CD4-positive, alpha-beta memory T cell (primary cell): ENCODE measurements at regions not wholly inside any gene's neighbourhood (a gene's known extent, or its start where the extent isn't known, plus 50 kb on each side); places are given as distances from the start of the nearest gene placed in this dataset.
"Not testable (repeated sequence)": the region's sequence is repeated elsewhere in the genome, so short reads cannot be mapped to it uniquely, and the experiment has no call there.

Experiments used
- CTCF ChIA-PET: fragments of 350-600 bp; sonication (Branson Sonifier 250); formaldehyde crosslinking; loops from one replicate; lab custom pipeline; 2021; ENCODE audit warnings: inconsistent platforms; ENCODE audit not compliant: partially characterized antibody; lab: Charles Lee
- POLR2A ChIA-PET: fragments of 350-600 bp; sonication (Branson Sonifier 250); formaldehyde crosslinking; loops from one replicate; lab custom pipeline; 2021; ENCODE audit not compliant: partially characterized antibody; lab: Charles Lee
- DNase-seq, 5 donors: peaks; one replicate each; pipeline versions ENCODE4 v3.0.0 to v3.0.0-alpha.2; 2020 to 2022; ENCODE audit warnings: mixed read lengths in 1 of 5
- H3K27ac ChIP-seq: one replicate; pipeline ENCODE4 v1.7.0; 2013; ENCODE audit warnings: low read depth, low read length
- H3K27me3 ChIP-seq: 2 replicates; pipeline ENCODE4 v1.7.0; 2013; ENCODE audit warnings: mild to moderate bottlenecking, low read length, moderate library complexity; ENCODE audit not compliant: insufficient read depth
- H3K36me3 ChIP-seq: 2 replicates; pipeline ENCODE4 v1.7.0; 2013; ENCODE audit warnings: mild to moderate bottlenecking, low read length, moderate library complexity; ENCODE audit not compliant: insufficient read depth
- H3K4me1 ChIP-seq: 2 replicates; pipeline ENCODE4 v1.7.0; 2013; ENCODE audit warnings: mild to moderate bottlenecking, low read length, moderate library complexity; ENCODE audit not compliant: insufficient read depth
- H3K4me3 ChIP-seq, 2 donors: one replicate each; pipeline ENCODE4 v1.7.0; 2013; ENCODE audit warnings: low read length in 2 of 2, mild to moderate bottlenecking in 1 of 2
- H3K9me3 ChIP-seq, 2 donors: one replicate each; pipeline ENCODE4 v1.7.0; 2013; ENCODE audit warnings: low read length in 2 of 2, control low read depth in 1 of 2; ENCODE audit not compliant: control insufficient read depth in 1 of 2
- H3K27ac Mint-ChIP-seq, 7 donors: one replicate each; pipeline ENCODE4 v1.8.0; 2020 to 2021; ENCODE audit warnings: mixed read lengths in 7 of 7, mild to moderate bottlenecking in 6 of 7, inconsistent platforms in 3 of 7, moderate library complexity in 3 of 7
- H3K27me3 Mint-ChIP-seq, 2 donors: one replicate each; pipeline ENCODE4 v1.8.0; 2020 to 2021; ENCODE audit warnings: mixed read lengths in 2 of 2
- H3K36me3 Mint-ChIP-seq, 2 donors: one replicate each; pipeline ENCODE4 v1.8.0; 2020 to 2021; ENCODE audit warnings: mixed read lengths in 2 of 2, inconsistent platforms in 1 of 2, mild to moderate bottlenecking in 1 of 2
- H3K4me1 Mint-ChIP-seq, 4 donors: one replicate each; pipeline ENCODE4 v1.8.0; 2020 to 2021; ENCODE audit warnings: mixed read lengths in 4 of 4, mild to moderate bottlenecking in 1 of 4
- H3K4me3 Mint-ChIP-seq, 8 donors: one replicate each; pipeline ENCODE4 v1.8.0; 2020 to 2021; ENCODE audit warnings: mixed read lengths in 8 of 8, mild to moderate bottlenecking in 7 of 8, moderate library complexity in 6 of 8, inconsistent platforms in 3 of 8
- H3K9me3 Mint-ChIP-seq, 8 donors: one replicate each; pipeline ENCODE4 v1.8.0; 2020 to 2021; ENCODE audit warnings: mixed read lengths in 8 of 8, mild to moderate bottlenecking in 5 of 8, inconsistent platforms in 3 of 8, moderate library complexity in 1 of 8
- intact Hi-C: fragments of 100-400 bp; cut with micrococcal nuclease; formaldehyde crosslinking; loops from one replicate; pipeline ENCODE4 v1.15.1; 2023

DNA sequence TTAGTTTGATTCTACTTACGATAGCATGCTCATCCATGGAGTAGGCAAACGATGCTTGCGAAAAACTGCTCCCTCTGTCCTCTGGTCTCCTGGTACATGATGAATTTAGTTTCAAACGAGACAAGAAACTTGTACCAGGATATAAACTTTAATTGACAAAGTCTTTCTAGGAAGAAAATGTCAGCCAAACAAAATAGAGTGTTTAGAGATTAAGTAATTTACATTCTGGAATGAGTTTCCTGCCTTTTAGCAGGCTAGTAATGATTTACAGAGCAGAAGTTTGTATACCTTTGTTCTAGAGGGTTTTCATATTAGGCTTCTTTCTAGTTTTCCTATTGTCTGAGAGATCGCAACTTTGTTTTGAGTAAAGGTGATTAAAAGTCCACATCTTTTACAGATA is 206.9 kb downstream of the RPL10L start:
- no peak for DNase-seq
- Histone ChIP-seq H3K9me3 (no peaks in the 10 kb centered on the region), H3K4me3 (no peak overlapping the region), H3K27ac (no peak overlapping the region), H3K4me1 (no peaks in the 10 kb centered on the region), H3K36me3 (no peaks in the 10 kb centered on the region), H3K27me3 (no peaks in the 10 kb centered on the region)
- intact Hi-C loops, result no loop called here
- POLR2A ChIA-PET, result no interaction called here
- no peak overlapping the region for H3K4me3 Mint-ChIP-seq
- CTCF ChIA-PET, result no interaction called here
- H3K4me1 Mint-ChIP-seq, result no peaks in the 10 kb centered on the region
- H3K36me3 Mint-ChIP-seq, result no peaks in the 10 kb centered on the region
- H3K27me3 Mint-ChIP-seq, result no peaks in the 10 kb centered on the region
- H3K27ac Mint-ChIP-seq, result no peak overlapping the region
- H3K9me3 Mint-ChIP-seq, result peaks cover under 1 to 35% (median 9%) of the 10 kb centered on the region in 8 donors

DNA sequence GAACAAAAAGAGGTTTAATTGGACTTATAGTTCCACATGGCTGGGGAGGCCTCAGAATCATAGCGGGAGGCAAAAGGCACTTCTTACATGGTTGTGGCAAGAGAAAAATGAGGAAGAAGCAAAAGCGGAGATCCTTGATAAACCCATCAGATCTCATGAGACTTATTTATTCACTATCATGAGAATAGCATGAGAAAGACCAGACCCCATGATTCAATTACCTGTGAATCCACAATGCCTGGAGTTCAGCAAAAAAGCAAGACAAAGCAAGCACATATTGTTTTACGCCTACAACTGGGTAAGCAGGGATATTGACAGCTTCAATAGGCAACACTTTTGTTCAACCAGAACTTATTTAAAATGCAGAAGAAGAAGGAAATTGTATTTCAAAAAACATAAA is 218.2 kb downstream of the RPL10L start:
- Histone ChIP-seq H3K27me3 (no peaks in the 10 kb centered on the region), H3K4me1 (no peaks in the 10 kb centered on the region), H3K4me3 (no peak overlapping the region), H3K9me3 (no peaks in the 10 kb centered on the region), H3K36me3 (no peaks in the 10 kb centered on the region), H3K27ac (no peak overlapping the region)
- Mint-ChIP-seq H3K4me1 (no peaks in the 10 kb centered on the region), H3K36me3 (peaks cover 0 to 5% of the 10 kb centered on the region in 2 donors), H3K27me3 (no peaks in the 10 kb centered on the region), H3K9me3 (peaks cover 5 to 28% (median 15%) of the 10 kb centered on the region in 8 donors), H3K4me3 (no peak overlapping the region), H3K27ac (no peak overlapping the region)
- ChIA-PET POLR2A (no interaction called here), CTCF (no interaction called here)
- intact Hi-C loops, result no loop called here
- no peak for DNase-seq

DNA sequence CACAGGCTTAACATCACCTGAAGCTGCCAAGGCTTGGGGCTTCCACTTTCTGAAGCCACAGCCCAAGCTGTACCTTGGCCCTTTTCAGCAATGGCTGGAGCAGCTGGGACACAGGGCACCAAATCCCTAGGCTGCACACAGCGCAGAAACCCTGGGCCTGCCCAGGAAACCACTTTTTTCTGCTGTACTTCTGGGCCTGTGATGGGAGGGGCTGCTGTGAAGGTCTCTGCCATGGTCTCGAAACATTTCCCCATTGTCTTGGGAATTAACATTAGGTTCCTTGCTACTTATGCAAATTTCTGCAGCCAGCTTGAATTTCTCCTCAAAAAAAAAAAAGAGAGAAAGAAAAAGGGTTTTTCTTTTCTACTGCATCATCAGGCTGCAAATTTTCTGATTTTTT is 219.1 kb downstream of the RPL10L start:
- Mint-ChIP-seq H3K4me3 (no peak overlapping the region), H3K27me3 (no peaks in the 10 kb centered on the region), H3K4me1 (no peaks in the 10 kb centered on the region), H3K27ac (no peak overlapping the region), H3K36me3 (peaks cover 0 to under 1% of the 10 kb centered on the region in 2 donors), H3K9me3 (peaks cover 5 to 24% (median 12%) of the 10 kb centered on the region in 8 donors)
- no peaks in the 10 kb centered on the region for H3K27me3 ChIP-seq
- H3K4me3 ChIP-seq, result no peak overlapping the region
- H3K27ac ChIP-seq, result no peak overlapping the region
- DNase-seq, result no peak
- H3K36me3 ChIP-seq, result no peaks in the 10 kb centered on the region
- H3K9me3 ChIP-seq, result no peaks in the 10 kb centered on the region
- POLR2A ChIA-PET, result no interaction called here
- CTCF ChIA-PET, result no interaction called here
- H3K4me1 ChIP-seq, result no peaks in the 10 kb centered on the region
- intact Hi-C loops, result no loop called here

DNA sequence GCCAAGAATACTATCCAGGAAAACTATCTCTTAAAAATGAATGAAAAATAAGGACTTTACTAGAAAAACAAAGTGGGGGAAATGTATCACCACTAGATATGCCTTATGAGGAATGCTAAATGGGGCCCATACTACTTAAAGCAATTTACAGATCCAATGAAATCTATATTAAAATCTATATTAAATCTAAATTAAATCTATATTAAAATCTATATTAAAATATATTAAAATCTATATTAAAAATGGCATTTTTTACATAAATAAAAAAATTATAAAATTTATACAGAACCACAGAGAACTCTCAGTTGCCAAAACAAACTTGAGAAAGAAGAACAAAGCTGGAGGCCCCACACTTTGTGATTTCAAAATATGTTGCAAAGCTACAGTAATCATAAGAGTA is 234.5 kb downstream of the RPL10L start:
- Mint-ChIP-seq H3K36me3 (no peaks in the 10 kb centered on the region), H3K27ac (no peak overlapping the region), H3K4me3 (no peak overlapping the region), H3K4me1 (no peaks in the 10 kb centered on the region), H3K9me3 (peaks cover 3 to 25% (median 12%) of the 10 kb centered on the region in 8 donors), H3K27me3 (no peaks in the 10 kb centered on the region)
- no peaks in the 10 kb centered on the region for H3K27me3 ChIP-seq
- no peak overlapping the region for H3K4me3 ChIP-seq
- POLR2A ChIA-PET, result no interaction called here
- no peaks in the 10 kb centered on the region for H3K4me1 ChIP-seq
- CTCF ChIA-PET, result no interaction called here
- no peaks in the 10 kb centered on the region for H3K9me3 ChIP-seq
- intact Hi-C loops, result no loop called here
- H3K36me3 ChIP-seq, result no peaks in the 10 kb centered on the region
- no peak overlapping the region for H3K27ac ChIP-seq
- DNase-seq, result no peak

DNA sequence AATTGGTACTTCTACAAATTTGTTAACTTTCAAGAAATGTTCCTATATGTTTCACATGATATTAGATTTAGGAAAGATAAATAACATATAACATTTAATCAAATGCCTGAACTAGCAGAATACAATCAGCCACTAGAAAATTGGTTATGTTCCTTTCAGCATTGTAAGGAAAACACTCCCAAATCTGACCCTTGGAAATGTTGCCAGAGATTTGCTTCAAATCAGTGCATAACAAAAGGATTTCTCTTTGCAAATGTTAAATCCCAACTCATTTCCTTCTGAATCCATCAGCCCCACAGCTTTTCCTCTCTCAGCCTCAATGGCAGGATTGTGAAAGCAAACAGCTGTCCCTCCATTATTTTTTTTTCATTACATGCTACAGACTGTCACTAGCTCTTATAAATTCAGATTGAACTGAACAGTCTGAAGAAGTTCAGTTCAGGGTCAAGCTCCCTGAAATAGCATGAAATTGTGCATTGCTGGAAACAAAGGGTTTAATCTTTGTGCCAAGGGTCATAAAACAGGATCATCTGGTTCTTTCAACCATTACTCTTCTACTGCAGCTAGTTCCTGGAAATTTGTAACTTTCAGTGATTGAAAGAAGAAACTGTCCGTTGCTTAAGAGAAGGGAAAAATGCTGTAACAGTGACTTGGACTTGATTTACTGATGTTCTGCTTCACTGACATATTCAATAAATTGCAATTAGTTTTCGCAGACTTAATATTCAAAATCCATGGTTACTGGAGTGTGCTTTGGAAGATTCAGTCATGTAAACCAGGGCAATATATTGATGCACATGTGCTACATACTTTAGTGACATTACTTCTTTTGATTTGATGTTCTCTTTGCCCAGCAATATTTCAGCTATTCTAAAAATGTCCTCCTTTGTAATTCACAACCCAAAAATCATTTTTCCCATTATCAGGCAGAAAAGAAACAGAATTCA is 246.4 kb downstream of the RPL10L start:
- H3K4me1 ChIP-seq, result no peaks in the 10 kb centered on the region
- H3K4me1 Mint-ChIP-seq, result no peaks in the 10 kb centered on the region
- DNase-seq, result no peak
- ChIA-PET POLR2A (no interaction called here), CTCF (no interaction called here)
- H3K36me3 Mint-ChIP-seq, result no peaks in the 10 kb centered on the region
- no peak overlapping the region for H3K27ac ChIP-seq
- intact Hi-C loops, result no loop called here
- H3K27me3 Mint-ChIP-seq, result no peaks in the 10 kb centered on the region
- H3K4me3 Mint-ChIP-seq, result no peak overlapping the region
- peak overlapping the region in 1 of 7 donors; percentile 5 for H3K27ac Mint-ChIP-seq
- no peaks in the 10 kb centered on the region for H3K36me3 ChIP-seq
- no peak overlapping the region for H3K4me3 ChIP-seq
- peaks cover 0 to 13% (median under 1%) of the 10 kb centered on the region in 8 donors for H3K9me3 Mint-ChIP-seq
- H3K27me3 ChIP-seq, result no peaks in the 10 kb centered on the region
- no peaks in the 10 kb centered on the region for H3K9me3 ChIP-seq

DNA sequence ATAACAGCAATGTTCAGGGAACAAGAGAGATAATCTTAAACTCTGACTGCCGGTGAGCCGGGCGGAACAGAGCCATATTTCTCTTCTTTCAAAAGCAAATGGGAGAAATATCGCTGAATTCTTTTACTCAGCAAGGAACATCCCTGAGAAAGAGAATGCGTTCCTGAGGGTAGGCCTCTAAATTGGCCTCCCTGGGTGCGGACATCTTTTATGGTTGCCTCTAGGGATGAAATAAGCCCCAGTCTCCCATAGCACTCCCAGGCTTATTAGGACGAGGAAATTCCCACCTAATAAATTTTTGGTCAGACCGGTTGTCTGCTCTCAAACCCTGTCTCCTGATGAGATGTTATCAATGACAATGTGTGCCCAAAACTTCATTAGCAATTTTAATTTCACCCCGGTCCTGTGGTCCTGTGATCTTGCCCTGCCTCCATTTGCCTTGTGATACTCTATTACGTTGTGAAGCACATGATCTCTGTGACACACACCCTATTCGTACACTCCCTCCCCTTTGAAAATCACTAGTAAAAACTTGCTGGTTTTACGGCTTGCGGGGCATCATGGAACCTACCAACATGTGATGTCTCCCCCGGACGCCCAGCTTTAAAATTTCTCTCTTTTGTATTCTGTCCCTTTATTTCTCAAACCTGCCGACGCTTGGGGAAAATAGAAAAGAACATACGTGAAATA is 249.4 kb downstream of the RPL10L start:
- H3K4me3 ChIP-seq, H3K27me3 Mint-ChIP-seq, H3K27ac ChIP-seq, H3K4me1 ChIP-seq, intact Hi-C loops, H3K36me3 ChIP-seq, POLR2A ChIA-PET, H3K27me3 ChIP-seq, CTCF ChIA-PET, DNase-seq, H3K36me3 Mint-ChIP-seq, H3K9me3 ChIP-seq, H3K27ac Mint-ChIP-seq, H3K4me1 Mint-ChIP-seq: not testable (repeated sequence)
- Mint-ChIP-seq H3K4me3 (peak overlapping the region in 1 of 8 donors; percentile 54), H3K9me3 (peaks cover 0 to 17% (median 2%) of the 10 kb centered on the region in 8 donors)

DNA sequence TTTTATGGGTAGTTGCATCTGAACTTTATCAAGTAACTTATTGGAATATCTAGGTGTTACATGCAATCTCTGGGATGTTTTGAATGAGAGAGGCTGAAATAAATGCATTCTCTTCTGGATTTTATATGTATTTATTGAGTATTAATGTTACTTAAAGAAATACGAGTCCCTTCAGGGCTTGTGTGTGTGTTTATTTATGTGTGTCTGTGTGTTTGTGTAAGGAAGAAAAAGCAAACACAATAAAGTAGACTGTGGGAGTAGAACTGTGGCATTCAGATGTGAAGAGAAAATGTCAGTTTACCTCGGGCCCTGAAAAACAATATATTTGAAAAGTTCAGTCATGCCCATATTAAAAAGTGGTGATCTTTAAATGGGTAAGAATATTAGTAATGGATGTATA is 250.5 kb downstream of the RPL10L start:
- CTCF ChIA-PET, result no interaction called here
- Histone ChIP-seq H3K4me1 (no peaks in the 10 kb centered on the region), H3K27ac (no peak overlapping the region), H3K27me3 (no peaks in the 10 kb centered on the region), H3K36me3 (no peaks in the 10 kb centered on the region), H3K9me3 (no peaks in the 10 kb centered on the region), H3K4me3 (no peak overlapping the region)
- Mint-ChIP-seq H3K27me3 (no peaks in the 10 kb centered on the region), H3K4me1 (no peaks in the 10 kb centered on the region), H3K27ac (no peak overlapping the region), H3K36me3 (no peaks in the 10 kb centered on the region), H3K9me3 (peaks cover 0 to 17% (median 2%) of the 10 kb centered on the region in 8 donors), H3K4me3 (no peak overlapping the region)
- POLR2A ChIA-PET, result no interaction called here
- DNase-seq, result no peak
- intact Hi-C loops, result no loop called here
